ENCODE measurements at regions not wholly inside any gene's neighbourhood (a gene's known extent, or its start where the extent isn't known, plus 50 kb on each side); places are given as distances from the start of the nearest gene placed in this dataset.

- H3K36me3 ChIP-seq (ENCODE audit: control insufficient read depth, insufficient read depth, low read length), result no peaks in the 10 kb centered on the region
Measured at GRCh38 chr3:72397586-72397985, 450.7 kb downstream of the SHQ1 start.

GRCh38 chr3:72396899-72397298 lies 451.3 kb downstream of the SHQ1 start:
- no peaks in the 10 kb centered on the region for H3K27me3 ChIP-seq (ENCODE audit: control insufficient read depth, insufficient read depth, low read length)
- no peaks in the 10 kb centered on the region for H3K9me3 ChIP-seq (ENCODE audit: control insufficient read depth, insufficient read depth, low read length)
- no peak overlapping the region for H3K27ac ChIP-seq (ENCODE audit: low read depth, low read length)
- no peak overlapping the region for H3K4me3 ChIP-seq (ENCODE audit: low read depth, low read length)
- peaks cover 63% of the 10 kb centered on the region for H3K4me1 ChIP-seq (ENCODE audit: control insufficient read depth, insufficient read depth, low read length)
- H3K9ac ChIP-seq (ENCODE audit: low read depth, low read length), result no peak overlapping the region
- no peaks in the 10 kb centered on the region for H3K36me3 ChIP-seq (ENCODE audit: control insufficient read depth, insufficient read depth, low read length)

More at GRCh38 chr3:72397586-72397985, 450.7 kb downstream of the SHQ1 start:
- Histone ChIP-seq H3K9ac (ENCODE audit: low read depth, low read length) (no peak overlapping the region), H3K27me3 (ENCODE audit: control insufficient read depth, insufficient read depth, low read length) (no peaks in the 10 kb centered on the region), H3K27ac (ENCODE audit: low read depth, low read length) (no peak overlapping the region), H3K9me3 (ENCODE audit: control insufficient read depth, insufficient read depth, low read length) (no peaks in the 10 kb centered on the region), H3K4me3 (ENCODE audit: low read depth, low read length) (no peak overlapping the region), H3K4me1 (ENCODE audit: control insufficient read depth, insufficient read depth, low read length) (peaks cover 63% of the 10 kb centered on the region)

GRCh38 chr3:72395776-72396311 lies 452.4 kb downstream of the SHQ1 start:
- Histone ChIP-seq H3K36me3 (ENCODE audit: control insufficient read depth, insufficient read depth, low read length) (no peaks in the 10 kb centered on the region), H3K4me1 (ENCODE audit: control insufficient read depth, insufficient read depth, low read length) (peaks cover 64% of the 10 kb centered on the region)

GRCh38 chr3:72393455-72393854 lies 454.8 kb downstream of the SHQ1 start:
- no peaks in the 10 kb centered on the region for H3K27me3 ChIP-seq (ENCODE audit: control insufficient read depth, insufficient read depth, low read length)
- H3K9me3 ChIP-seq (ENCODE audit: control insufficient read depth, insufficient read depth, low read length), result no peaks in the 10 kb centered on the region
- H3K27ac ChIP-seq (ENCODE audit: low read depth, low read length), result no peak overlapping the region
- H3K4me1 ChIP-seq (ENCODE audit: control insufficient read depth, insufficient read depth, low read length), result peaks cover 76% of the 10 kb centered on the region
- H3K36me3 ChIP-seq (ENCODE audit: control insufficient read depth, insufficient read depth, low read length), result no peaks in the 10 kb centered on the region
- H3K4me3 ChIP-seq (ENCODE audit: low read depth, low read length), result no peak overlapping the region
- no peak overlapping the region for H3K9ac ChIP-seq (ENCODE audit: low read depth, low read length)

More at GRCh38 chr3:72395776-72396311, 452.4 kb downstream of the SHQ1 start:
- Histone ChIP-seq H3K9ac (ENCODE audit: low read depth, low read length) (no peak overlapping the region), H3K4me3 (ENCODE audit: low read depth, low read length) (no peak overlapping the region), H3K27ac (ENCODE audit: low read depth, low read length) (no peak overlapping the region), H3K27me3 (ENCODE audit: control insufficient read depth, insufficient read depth, low read length) (no peaks in the 10 kb centered on the region), H3K9me3 (ENCODE audit: control insufficient read depth, insufficient read depth, low read length) (no peaks in the 10 kb centered on the region)

DNA sequence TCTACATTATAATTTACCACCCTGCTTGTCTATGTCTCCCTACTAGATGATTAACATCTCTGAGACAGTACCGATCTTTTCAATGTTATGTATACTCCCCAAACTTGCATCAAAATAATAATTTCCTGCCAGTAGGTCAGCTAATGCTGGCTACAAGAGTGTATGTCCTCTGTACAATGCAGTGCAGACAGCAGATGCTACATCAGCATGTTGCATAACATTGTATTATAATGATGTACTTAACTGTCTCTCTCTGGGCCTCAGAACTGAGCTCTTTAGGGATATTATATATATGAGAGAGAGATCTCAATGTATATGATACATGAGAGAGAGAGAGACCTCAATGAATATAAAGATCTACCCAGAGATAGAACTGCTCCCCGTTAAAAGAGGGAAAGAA lies 456.6 kb downstream of the SHQ1 start:
- no peak overlapping the region for H3K27ac ChIP-seq (ENCODE audit: low read depth, low read length)

GRCh38 chr3:72390841-72391240 lies 457.4 kb downstream of the SHQ1 start:
- Histone ChIP-seq H3K4me3 (ENCODE audit: low read depth, low read length) (no peak overlapping the region; the same call in 1 of the 2 replicates), H3K9ac (ENCODE audit: low read depth, low read length) (no peak overlapping the region), H3K9me3 (ENCODE audit: control insufficient read depth, insufficient read depth, low read length) (no peaks in the 10 kb centered on the region), H3K27me3 (ENCODE audit: control insufficient read depth, insufficient read depth, low read length) (no peaks in the 10 kb centered on the region), H3K36me3 (ENCODE audit: control insufficient read depth, insufficient read depth, low read length) (no peaks in the 10 kb centered on the region), H3K4me1 (ENCODE audit: control insufficient read depth, insufficient read depth, low read length) (peaks cover 81% of the 10 kb centered on the region), H3K27ac (ENCODE audit: low read depth, low read length) (no peak overlapping the region)

More for the DNA sequence above, 456.6 kb downstream of the SHQ1 start:
- no peaks in the 10 kb centered on the region for H3K9me3 ChIP-seq (ENCODE audit: control insufficient read depth, insufficient read depth, low read length)
- peaks cover 80% of the 10 kb centered on the region for H3K4me1 ChIP-seq (ENCODE audit: control insufficient read depth, insufficient read depth, low read length)
- no peak overlapping the region for H3K9ac ChIP-seq (ENCODE audit: low read depth, low read length)
- no peaks in the 10 kb centered on the region for H3K36me3 ChIP-seq (ENCODE audit: control insufficient read depth, insufficient read depth, low read length)
- H3K27me3 ChIP-seq (ENCODE audit: control insufficient read depth, insufficient read depth, low read length), result no peaks in the 10 kb centered on the region
- no peak overlapping the region for H3K4me3 ChIP-seq (ENCODE audit: low read depth, low read length)

- H3K9me3 ChIP-seq (ENCODE audit: control insufficient read depth, insufficient read depth, low read length), result no peaks in the 10 kb centered on the region
- no peaks in the 10 kb centered on the region for H3K36me3 ChIP-seq (ENCODE audit: control insufficient read depth, insufficient read depth, low read length)
- peaks cover 96% of the 10 kb centered on the region for H3K4me1 ChIP-seq (ENCODE audit: control insufficient read depth, insufficient read depth, low read length)
- no peak overlapping the region for H3K27ac ChIP-seq (ENCODE audit: low read depth, low read length)
- H3K27me3 ChIP-seq (ENCODE audit: control insufficient read depth, insufficient read depth, low read length), result no peaks in the 10 kb centered on the region
- H3K9ac ChIP-seq (ENCODE audit: low read depth, low read length), result no peak overlapping the region
- H3K4me3 ChIP-seq (ENCODE audit: low read depth, low read length), result no peak overlapping the region
Measured at GRCh38 chr3:72388644-72389043, 459.6 kb downstream of the SHQ1 start.

DNA sequence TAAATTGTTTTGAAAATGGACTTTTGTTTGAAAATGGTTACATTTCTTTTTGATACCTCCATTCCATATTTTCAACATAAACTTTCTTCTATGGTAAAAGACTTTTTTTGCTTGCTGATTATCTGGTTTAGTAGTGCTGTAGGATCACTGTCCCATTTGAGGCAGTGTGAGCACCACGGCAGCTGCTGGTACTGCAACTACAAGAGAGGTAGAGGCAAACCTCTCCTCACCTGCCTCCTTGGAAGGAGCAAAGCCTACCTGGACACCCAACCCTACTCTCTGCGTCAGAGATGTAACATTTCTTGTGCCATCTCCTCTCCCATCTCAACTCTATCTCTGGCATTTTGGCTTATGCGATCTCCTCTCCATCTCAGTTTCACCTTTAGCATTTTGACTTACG lies 460.1 kb downstream of the SHQ1 start:
- Histone ChIP-seq H3K9me3 (ENCODE audit: control insufficient read depth, insufficient read depth, low read length) (no peaks in the 10 kb centered on the region), H3K4me3 (ENCODE audit: low read depth, low read length) (no peak overlapping the region), H3K9ac (ENCODE audit: low read depth, low read length) (no peak overlapping the region), H3K27me3 (ENCODE audit: control insufficient read depth, insufficient read depth, low read length) (no peaks in the 10 kb centered on the region), H3K4me1 (ENCODE audit: control insufficient read depth, insufficient read depth, low read length) (peaks cover 96% of the 10 kb centered on the region), H3K36me3 (ENCODE audit: control insufficient read depth, insufficient read depth, low read length) (no peaks in the 10 kb centered on the region), H3K27ac (ENCODE audit: low read depth, low read length) (no peak overlapping the region)

GRCh38 chr3:72386327-72387000 lies 461.8 kb downstream of the SHQ1 start:
- Histone ChIP-seq H3K27me3 (ENCODE audit: control insufficient read depth, insufficient read depth, low read length) (no peaks in the 10 kb centered on the region), H3K4me3 (ENCODE audit: low read depth, low read length) (no peak overlapping the region), H3K4me1 (ENCODE audit: control insufficient read depth, insufficient read depth, low read length) (peaks cover 93% of the 10 kb centered on the region), H3K36me3 (ENCODE audit: control insufficient read depth, insufficient read depth, low read length) (no peaks in the 10 kb centered on the region), H3K9me3 (ENCODE audit: control insufficient read depth, insufficient read depth, low read length) (no peaks in the 10 kb centered on the region), H3K9ac (ENCODE audit: low read depth, low read length) (no peak overlapping the region), H3K27ac (ENCODE audit: low read depth, low read length) (no peak overlapping the region)

GRCh38 chr3:72385167-72385566 lies 463.1 kb downstream of the SHQ1 start:
- no peak overlapping the region for H3K27ac ChIP-seq (ENCODE audit: low read depth, low read length)
- H3K9me3 ChIP-seq (ENCODE audit: control insufficient read depth, insufficient read depth, low read length), result no peaks in the 10 kb centered on the region
- no peaks in the 10 kb centered on the region for H3K27me3 ChIP-seq (ENCODE audit: control insufficient read depth, insufficient read depth, low read length)
- H3K4me1 ChIP-seq (ENCODE audit: control insufficient read depth, insufficient read depth, low read length), result peaks cover 92% of the 10 kb centered on the region
- no peaks in the 10 kb centered on the region for H3K36me3 ChIP-seq (ENCODE audit: control insufficient read depth, insufficient read depth, low read length)
- no peak overlapping the region for H3K9ac ChIP-seq (ENCODE audit: low read depth, low read length)
- no peak overlapping the region for H3K4me3 ChIP-seq (ENCODE audit: low read depth, low read length)

GRCh38 chr3:72384602-72385001 lies 463.6 kb downstream of the SHQ1 start:
- no peaks in the 10 kb centered on the region for H3K9me3 ChIP-seq (ENCODE audit: control insufficient read depth, insufficient read depth, low read length)
- H3K27ac ChIP-seq (ENCODE audit: low read depth, low read length), result no peak overlapping the region
- H3K27me3 ChIP-seq (ENCODE audit: control insufficient read depth, insufficient read depth, low read length), result no peaks in the 10 kb centered on the region
- H3K4me1 ChIP-seq (ENCODE audit: control insufficient read depth, insufficient read depth, low read length), result peaks cover 92% of the 10 kb centered on the region
- H3K4me3 ChIP-seq (ENCODE audit: low read depth, low read length), result no peak overlapping the region
- no peak overlapping the region for H3K9ac ChIP-seq (ENCODE audit: low read depth, low read length)
- H3K36me3 ChIP-seq (ENCODE audit: control insufficient read depth, insufficient read depth, low read length), result no peaks in the 10 kb centered on the region

Data from HUES48 (cell line).